Tongue (tissue), 1 donor: ENCODE measurements at regions not wholly inside any gene's neighbourhood (a gene's known extent, or its start where the extent isn't known, plus 50 kb on each side); places are given as distances from the start of the nearest gene placed in this dataset.
"Not testable (repeated sequence)": the region's sequence is repeated elsewhere in the genome, so short reads cannot be mapped to it uniquely, and the experiment has no call there.

Experiments used
- DNase-seq: peaks from one replicate; pipeline ENCODE4 v3.0.0-alpha.2; 2015

- not testable (repeated sequence) for DNase-seq
These were observed 63.8 kb downstream of the SPANXA1 start for GRCh38 chrX:141520750-141521149.

DNA sequence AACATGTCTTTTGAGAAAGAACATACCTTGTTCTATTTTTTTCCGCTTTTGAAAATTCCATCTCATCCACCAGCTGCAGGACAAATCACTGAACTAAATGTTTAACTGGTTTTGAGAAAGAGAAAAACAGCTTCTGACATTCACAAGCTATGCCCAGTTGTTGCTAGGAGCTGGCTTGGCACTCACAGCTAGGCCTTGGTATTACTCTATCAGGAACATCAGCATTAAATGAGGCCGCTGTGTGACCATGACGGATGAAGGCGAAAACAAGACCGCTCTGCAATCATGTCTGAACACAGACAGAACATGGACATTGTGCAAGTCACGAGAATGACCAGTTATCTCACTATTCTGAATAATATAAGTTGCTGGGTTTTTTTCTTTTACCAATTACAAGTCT, 108.8 kb downstream of the SPANXA1 start:
- not testable (repeated sequence) for DNase-seq

DNA sequence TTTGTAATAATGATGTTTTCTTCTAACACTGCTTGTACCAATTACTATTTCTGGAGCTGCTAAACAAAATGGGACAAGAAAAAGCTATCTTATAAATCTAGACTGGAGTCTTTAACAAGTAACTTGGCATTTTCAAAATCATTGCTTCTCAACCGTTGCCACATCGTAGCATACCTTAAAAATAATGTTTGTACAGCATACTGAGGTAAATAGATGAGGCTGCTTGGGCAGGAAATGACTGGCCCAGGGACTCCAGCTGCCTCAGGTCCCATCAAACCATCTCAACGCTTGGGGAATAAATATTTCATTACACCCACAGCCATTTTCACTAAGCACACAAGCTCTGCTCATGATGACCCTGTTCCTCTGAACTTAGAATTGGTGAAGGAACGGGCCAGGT, 115.1 kb downstream of the SPANXA1 start:
- DNase-seq: no peak

DNA sequence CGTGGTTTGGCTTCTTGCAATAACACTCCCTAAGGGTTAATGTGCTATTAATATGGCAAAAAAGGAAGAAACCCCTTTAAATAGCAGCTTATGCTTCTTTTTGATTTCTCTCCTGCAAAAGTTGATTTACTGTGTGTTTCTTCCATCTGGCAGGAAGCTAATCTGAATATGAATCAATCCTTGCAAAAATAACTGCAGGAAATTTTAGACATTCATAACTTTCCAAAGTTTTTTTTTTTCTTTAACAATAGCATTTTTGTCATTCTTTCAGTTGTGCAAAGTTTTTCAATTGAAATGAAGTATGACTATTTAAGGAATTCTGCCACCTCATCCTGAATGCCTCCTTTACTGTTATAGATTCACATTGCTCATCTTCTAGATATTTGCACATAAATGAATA, 115.6 kb downstream of the SPANXA1 start:
- DNase-seq: no peak

DNA sequence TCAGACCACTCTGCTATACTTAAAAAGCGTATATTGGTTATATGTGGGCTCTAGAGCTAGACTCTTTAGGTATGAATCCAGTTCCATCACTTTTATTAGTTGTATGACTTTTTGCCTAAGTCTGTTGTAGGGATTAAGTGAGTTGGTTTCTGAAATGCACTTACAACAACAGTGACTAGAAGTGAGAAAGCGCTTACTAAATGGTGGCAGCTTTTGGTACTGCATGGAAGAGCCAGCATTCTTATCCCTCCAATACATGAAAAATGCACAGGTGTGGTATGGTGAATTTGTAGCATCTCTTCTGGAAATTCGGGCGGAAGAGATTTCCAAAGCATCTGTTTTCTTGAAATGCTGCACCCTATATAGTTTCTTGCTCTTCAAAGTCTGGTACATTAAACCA, 117.1 kb downstream of the SPANXA1 start:
- DNase-seq: no peak

- DNase-seq: no peak
These were observed 129.4 kb downstream of the SPANXA1 start for GRCh38 chrX:141455103-141455502.

GRCh38 chrX:141443922-141444321, 140.6 kb downstream of the SPANXA1 start:
- no peak for DNase-seq

DNA sequence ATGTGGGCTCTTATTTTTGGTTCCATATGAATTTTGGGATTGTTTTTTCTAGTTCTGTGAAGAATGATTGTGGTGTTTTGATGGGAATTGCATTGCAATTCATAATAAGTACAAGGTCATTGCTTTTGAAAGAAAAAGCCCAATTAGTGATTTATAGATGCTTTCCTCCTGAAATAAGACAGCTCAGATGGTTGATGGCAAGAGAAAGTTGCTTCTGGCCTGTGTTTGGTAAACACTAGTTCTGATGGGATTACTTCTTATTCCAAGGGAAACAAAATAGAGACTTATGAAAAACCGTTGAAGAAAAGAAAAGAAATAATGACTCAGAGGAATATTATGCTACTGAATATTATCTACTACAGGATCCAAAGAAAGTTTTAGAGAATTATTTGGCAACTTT, 144.9 kb downstream of the SPANXA1 start:
- no peak for DNase-seq

GRCh38 chrX:141415889-141416288, 168.6 kb downstream of the SPANXA1 start:
- no peak for DNase-seq

DNA sequence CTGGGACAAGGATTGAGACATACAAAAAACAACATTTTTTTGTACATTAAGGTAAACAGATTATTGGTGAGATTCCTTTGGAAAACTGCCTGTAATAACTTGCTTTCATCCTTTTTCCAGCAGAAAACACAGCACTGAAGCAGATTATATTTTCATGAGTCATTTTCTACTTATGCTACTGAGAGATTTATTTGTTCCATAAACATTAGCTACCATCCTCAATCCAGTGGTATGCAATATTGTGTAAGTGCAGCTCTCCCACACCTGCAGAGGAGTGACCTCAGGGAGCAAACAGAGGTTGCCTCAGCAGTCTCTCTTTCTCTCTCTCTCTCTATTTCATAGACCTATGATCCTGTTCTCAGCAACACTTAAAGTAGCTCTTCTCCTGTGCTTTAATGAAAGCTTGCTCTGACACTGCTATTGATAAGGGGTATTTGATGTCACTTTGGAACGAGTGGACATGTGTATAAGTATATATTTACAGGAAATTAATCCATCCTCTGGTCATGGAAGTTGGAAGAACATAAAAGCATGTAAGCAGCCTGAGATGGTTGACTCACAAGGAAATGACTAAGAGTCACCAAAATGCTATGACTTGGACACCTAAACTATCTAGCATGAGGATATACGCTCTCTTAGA, 163.7 kb upstream of the SPANXC start:
- no peak for DNase-seq

- DNase-seq: no peak
These were observed 163.2 kb upstream of the SPANXC start for GRCh38 chrX:141405486-141405852.

DNA sequence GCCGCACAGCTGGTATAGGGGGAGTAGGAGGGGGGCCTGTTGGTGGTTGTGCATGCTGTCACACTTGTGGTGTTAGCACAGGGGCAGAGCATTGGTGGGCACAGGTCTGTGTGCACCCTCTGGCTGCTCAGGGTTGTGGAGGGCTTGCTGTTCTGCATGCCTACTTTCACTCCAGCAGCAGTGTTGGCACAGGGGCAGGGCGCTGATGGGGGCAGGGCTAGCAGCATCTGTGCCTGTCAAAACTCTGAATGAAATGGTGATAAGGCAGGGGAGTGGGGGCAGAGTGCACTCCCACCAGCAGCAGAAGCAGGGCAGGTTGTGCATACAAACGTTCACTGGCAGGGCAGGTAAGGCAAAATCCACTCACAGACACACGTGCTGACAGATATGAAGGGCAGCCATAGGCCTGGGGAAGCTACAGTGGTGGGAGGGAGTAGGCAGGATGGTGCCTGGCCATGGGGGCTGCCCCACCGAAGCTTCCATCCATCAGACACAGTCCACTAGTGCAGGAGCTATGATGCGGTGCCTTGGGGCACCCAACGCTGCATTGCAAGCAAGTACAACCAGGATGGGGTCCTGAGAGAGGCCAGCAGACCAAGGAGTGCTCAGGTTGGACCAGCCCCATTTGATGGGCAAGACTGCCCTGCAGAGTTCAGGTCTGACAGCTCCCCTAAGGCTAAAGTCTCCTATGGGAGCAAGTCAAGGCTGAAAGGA, 160.7 kb upstream of the SPANXC start:
- DNase-seq: no peak

DNA sequence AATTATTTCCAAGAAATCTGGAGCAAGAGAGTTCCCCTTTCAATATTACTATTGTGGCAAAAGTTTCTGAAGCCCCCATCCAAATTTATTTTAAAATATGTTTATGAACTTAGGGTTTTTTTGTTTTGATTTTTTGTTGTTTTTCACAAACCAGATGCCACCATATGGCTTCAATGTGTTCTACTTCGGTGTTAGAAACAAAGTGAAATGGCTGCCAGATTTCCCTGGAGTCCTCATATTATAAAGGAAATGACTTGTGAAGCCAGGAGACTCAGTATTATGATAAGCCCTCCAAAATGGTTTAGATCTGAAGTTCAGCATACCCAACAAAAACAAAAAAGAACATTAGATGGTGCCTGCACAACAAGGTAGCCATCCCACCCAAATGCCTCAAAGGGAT, 154.2 kb upstream of the SPANXC start:
- no peak for DNase-seq

DNA sequence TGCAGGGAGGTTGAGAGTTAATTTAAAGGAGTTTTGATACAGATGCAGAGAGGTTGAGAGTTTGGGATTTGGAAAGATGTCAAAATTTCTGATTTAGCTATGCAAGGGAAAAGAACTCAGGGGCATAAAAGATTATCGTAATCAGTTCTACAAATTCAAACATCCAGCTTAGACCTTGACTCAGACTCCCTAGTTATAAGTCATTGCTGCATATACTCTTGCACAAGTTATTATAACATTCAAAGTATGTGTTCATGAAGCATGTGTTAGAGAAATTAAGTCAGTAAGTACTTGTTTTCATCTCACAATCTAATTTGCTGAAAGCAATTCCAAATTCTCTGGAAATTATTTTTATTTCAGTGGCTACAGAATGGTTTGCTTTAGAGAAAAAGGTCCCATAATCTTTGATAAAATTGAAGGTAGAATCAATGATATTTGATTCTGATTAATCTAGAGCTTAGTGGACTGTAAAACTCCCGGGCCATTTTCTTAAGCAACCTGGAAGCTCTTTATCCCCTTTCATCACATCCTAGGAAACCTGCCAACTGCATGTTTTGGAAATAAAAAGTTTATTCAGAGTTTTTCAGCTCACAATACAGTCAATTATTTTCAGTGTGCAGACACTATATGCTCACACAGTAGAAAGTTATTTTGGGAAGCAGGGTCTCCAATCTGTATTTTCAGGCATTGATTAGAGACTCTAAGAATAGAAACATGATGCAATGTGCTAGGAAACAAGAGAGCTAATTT, 132.9 kb upstream of the SPANXC start:
- peak; percentile 10 for DNase-seq

GRCh38 chrX:141341743-141342142, 99.4 kb upstream of the SPANXC start:
- DNase-seq: no peak

GRCh38 chrX:141341341-141341740, 99.0 kb upstream of the SPANXC start:
- peak; percentile 10 for DNase-seq

DNA sequence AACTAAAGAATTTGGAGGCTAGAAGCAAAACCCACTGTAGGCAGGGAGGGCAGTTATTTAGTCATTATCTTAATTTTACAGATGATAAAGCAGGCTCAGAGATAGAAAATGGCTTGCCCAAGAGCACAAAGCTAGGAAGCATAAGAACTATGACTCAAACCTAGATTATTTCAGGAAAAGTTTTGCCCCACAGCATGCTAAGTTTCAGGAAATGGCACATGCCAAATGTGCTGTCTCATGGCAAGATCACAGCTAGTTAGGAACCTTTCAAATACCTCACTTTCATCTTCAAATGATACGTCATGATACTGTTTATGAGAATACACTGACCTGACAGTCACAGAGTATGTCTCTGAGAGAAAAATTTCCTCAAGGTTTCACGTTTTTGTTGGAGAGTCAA, 78.5 kb upstream of the SPANXC start:
- DNase-seq: no peak

DNA sequence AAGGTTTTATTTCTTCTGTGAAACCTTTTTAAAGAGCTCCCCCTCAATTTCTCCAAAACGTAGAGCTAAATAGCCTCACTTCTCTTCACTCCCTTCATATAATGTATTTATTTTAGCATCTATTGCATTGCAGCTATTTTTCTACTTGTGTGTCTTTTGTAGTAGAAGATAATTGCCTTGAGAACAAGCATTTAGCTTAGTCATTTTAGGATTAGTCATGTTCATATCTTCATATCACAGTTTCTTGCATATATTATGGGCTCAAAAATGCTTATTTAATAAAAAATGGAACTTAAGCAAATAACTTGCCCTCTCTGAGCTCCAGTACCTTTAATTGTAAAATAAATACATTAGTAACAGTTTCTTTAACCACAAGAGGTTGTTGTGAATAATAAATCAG, 72.1 kb upstream of the SPANXC start:
- no peak for DNase-seq

GRCh38 chrX:141301017-141301416, 58.7 kb upstream of the SPANXC start:
- no peak for DNase-seq
